NCI-H146 treated with DMSO at 0.1 percent for 48 hours (cell line): ENCODE measurements at regions not wholly inside any gene's neighbourhood (a gene's known extent, or its start where the extent isn't known, plus 50 kb on each side); places are given as distances from the start of the nearest gene placed in this dataset.

Experiments used
- DNase-seq: peaks from one replicate; lab custom pipeline; 2025; ENCODE audit not compliant: unreplicated experiment; lab: John Stamatoyannopoulos, UW

GRCh38 chr11:112354364-112354763 is 93.7 kb upstream of the PLET1 start:
- DNase-seq: no peak

GRCh38 chr11:112355726-112356125 is 95.1 kb upstream of the PLET1 start:
- DNase-seq: peak; percentile 40

- DNase-seq: no peak
Observed at GRCh38 chr11:112357488-112357887, 96.8 kb upstream of the PLET1 start.

- no peak for DNase-seq
Observed at GRCh38 chr11:112361396-112361795, 100.7 kb upstream of the PLET1 start.

GRCh38 chr11:112363527-112363926 is 102.9 kb upstream of the PLET1 start:
- DNase-seq: no peak

GRCh38 chr11:112364962-112365481 is 104.4 kb upstream of the PLET1 start:
- DNase-seq: no peak

GRCh38 chr11:112366012-112366411 is 105.4 kb upstream of the PLET1 start:
- no peak for DNase-seq

GRCh38 chr11:112366777-112367176 is 106.1 kb upstream of the PLET1 start:
- DNase-seq: no peak

- DNase-seq: no peak
Observed at GRCh38 chr11:112367461-112367860, 106.8 kb upstream of the PLET1 start.

- DNase-seq: no peak
Observed at GRCh38 chr11:112367895-112368294, 107.2 kb upstream of the PLET1 start.

GRCh38 chr11:112368381-112368780 is 107.7 kb upstream of the PLET1 start:
- no peak for DNase-seq

- DNase-seq: no peak
Observed at GRCh38 chr11:112369374-112369773, 108.7 kb upstream of the PLET1 start.

- DNase-seq: no peak
Observed at GRCh38 chr11:112369916-112370315, 109.3 kb upstream of the PLET1 start.

GRCh38 chr11:112374486-112375140 is 114.0 kb upstream of the PLET1 start:
- no peak for DNase-seq

- no peak for DNase-seq
Observed at GRCh38 chr11:112377946-112378345, 117.3 kb upstream of the PLET1 start.

GRCh38 chr11:112380464-112380863 is 119.8 kb upstream of the PLET1 start:
- DNase-seq: no peak

- DNase-seq: no peak
Observed at GRCh38 chr11:112381578-112381977, 120.9 kb upstream of the PLET1 start.

GRCh38 chr11:112382561-112382960 is 121.9 kb upstream of the PLET1 start:
- DNase-seq: no peak

GRCh38 chr11:112388496-112388895 is 127.8 kb upstream of the PLET1 start:
- DNase-seq: no peak

- no peak for DNase-seq
Observed at GRCh38 chr11:112391086-112391485, 130.4 kb upstream of the PLET1 start.

- DNase-seq: peak; percentile 94
Observed at GRCh38 chr11:112392904-112393303, 132.2 kb upstream of the PLET1 start.

GRCh38 chr11:112394304-112394703 is 133.6 kb upstream of the PLET1 start:
- DNase-seq: no peak

GRCh38 chr11:112396076-112396475 is 135.4 kb upstream of the PLET1 start:
- DNase-seq: no peak
